H9 (cell line): ENCODE measurements at regions not wholly inside any gene's neighbourhood (a gene's known extent, or its start where the extent isn't known, plus 50 kb on each side); places are given as distances from the start of the nearest gene placed in this dataset.

Source experiments
- DNase-seq: peaks from one replicate; pipeline ENCODE4 v3.0.0-alpha.2; 2017
- H2AFZ ChIP-seq: one replicate; pipeline ENCODE4 v1.6.1; 2013; ENCODE audit warnings: mild to moderate bottlenecking, low read length, control low read depth, moderate library complexity
- H2AK5ac ChIP-seq: 2 replicates; pipeline ENCODE4 v1.6.1; 2013; ENCODE audit warnings: low read length, control low read depth, mixed read lengths; ENCODE audit not compliant: insufficient read length
- H2BK120ac ChIP-seq: one replicate; pipeline ENCODE4 v1.6.1; 2013; ENCODE audit warnings: low read depth, mild to moderate bottlenecking, low read length, control low read depth, inconsistent platforms; ENCODE audit not compliant: poor library complexity, severe bottlenecking
- H2BK12ac ChIP-seq: 2 replicates; pipeline ENCODE4 v1.6.1; 2013; ENCODE audit warnings: low read length, control low read depth, mixed read lengths, low read depth; ENCODE audit not compliant: insufficient read length
- H2BK15ac ChIP-seq: 2 replicates; pipeline ENCODE4 v1.6.1; 2013; ENCODE audit warnings: low read depth, low read length, control low read depth
- H2BK20ac ChIP-seq: one replicate; pipeline ENCODE4 v1.6.1; 2013; ENCODE audit warnings: low read depth, mild to moderate bottlenecking, low read length, control low read depth, inconsistent platforms; ENCODE audit not compliant: poor library complexity, severe bottlenecking
- H2BK5ac ChIP-seq: 2 replicates; pipeline ENCODE4 v1.6.1; 2013; ENCODE audit warnings: low read length, control low read depth, mixed read lengths; ENCODE audit not compliant: insufficient read length
- H3K14ac ChIP-seq: 2 replicates; pipeline ENCODE4 v1.6.1; 2013; ENCODE audit warnings: low read length, control low read depth; ENCODE audit not compliant: insufficient read depth
- H3K18ac ChIP-seq: 2 replicates; pipeline ENCODE4 v1.6.1; 2013; ENCODE audit warnings: low read depth, mild to moderate bottlenecking, mixed read lengths, low read length, control low read depth; ENCODE audit not compliant: insufficient read length
- H3K23ac ChIP-seq: 2 replicates; pipeline ENCODE4 v1.6.1; 2013; ENCODE audit warnings: low read length, control low read depth, mixed read lengths, low read depth; ENCODE audit not compliant: insufficient read length
- H3K23me2 ChIP-seq: 2 replicates; pipeline ENCODE4 v1.6.1; 2013; ENCODE audit warnings: low read depth, mild to moderate bottlenecking, mixed read lengths, low read length, control low read depth; ENCODE audit not compliant: insufficient read length, poor library complexity, severe bottlenecking
- H3K27ac ChIP-seq: 2 replicates; pipeline ENCODE4 v1.5.1; 2013; ENCODE audit warnings: low read length, control low read depth, mixed read lengths, low read depth; ENCODE audit not compliant: insufficient read length
- H3K27me3 ChIP-seq: 2 replicates; pipeline ENCODE4 v1.6.1; 2013; ENCODE audit warnings: low read length, control low read depth, inconsistent platforms; ENCODE audit not compliant: insufficient read depth
- H3K4ac ChIP-seq: 2 replicates; pipeline ENCODE4 v1.6.1; 2013; ENCODE audit warnings: low read depth, mild to moderate bottlenecking, control low read depth, inconsistent platforms, low read length, moderate library complexity
- H3K4me1 ChIP-seq: 2 replicates; pipeline ENCODE4 v1.6.1; 2013; ENCODE audit warnings: low read length, control low read depth, inconsistent platforms; ENCODE audit not compliant: insufficient read depth
- H3K4me2 ChIP-seq: 2 replicates; pipeline ENCODE4 v1.6.1; 2013; ENCODE audit warnings: low read length, control low read depth, mixed read lengths; ENCODE audit not compliant: insufficient read length, insufficient read depth
- H3K56ac ChIP-seq: 2 replicates; pipeline ENCODE4 v1.6.1; 2013; ENCODE audit warnings: low read depth, mild to moderate bottlenecking, mixed read lengths, low read length, control low read depth; ENCODE audit not compliant: insufficient read length
- H3K79me1 ChIP-seq: 2 replicates; pipeline ENCODE4 v1.6.1; 2013; ENCODE audit warnings: low read depth, mild to moderate bottlenecking, moderate library complexity, low read length, control low read depth, inconsistent platforms; ENCODE audit not compliant: insufficient read depth, poor library complexity, severe bottlenecking
- H3K79me2 ChIP-seq: 2 replicates; pipeline ENCODE4 v1.6.1; 2013; ENCODE audit warnings: low read length, control low read depth, inconsistent platforms; ENCODE audit not compliant: insufficient read depth
- H3K9ac ChIP-seq: 2 replicates; pipeline ENCODE4 v1.6.1; 2013; ENCODE audit warnings: low read length, control low read depth, mixed read lengths; ENCODE audit not compliant: insufficient read length; ENCODE audit errors: extremely low read depth
- H3K9me3 ChIP-seq: one replicate; pipeline ENCODE4 v1.6.1; 2013; ENCODE audit warnings: low read depth, low read length, inconsistent platforms; ENCODE audit not compliant: control insufficient read depth
- H3T11ph ChIP-seq: one replicate; pipeline ENCODE4 v1.6.1; 2013; ENCODE audit warnings: mild to moderate bottlenecking, low read length, control low read depth, inconsistent platforms
- H4K20me1 ChIP-seq: one replicate; pipeline ENCODE4 v1.6.1; 2013; ENCODE audit not compliant: control insufficient read depth, insufficient read length, insufficient read depth
- H4K5ac ChIP-seq: 2 replicates; pipeline ENCODE4 v1.6.1; 2013; ENCODE audit warnings: low read depth, mild to moderate bottlenecking, mixed read lengths, low read length, control low read depth; ENCODE audit not compliant: insufficient read length
- H4K8ac ChIP-seq: replicated peaks from 2 replicates; pipeline ENCODE4 v1.6.1; 2013; ENCODE audit warnings: low read length, control low read depth, mixed read lengths, low read depth; ENCODE audit not compliant: insufficient read length
- H4K91ac ChIP-seq: 2 replicates; pipeline ENCODE4 v1.6.1; 2013; ENCODE audit warnings: low read depth, mild to moderate bottlenecking, moderate library complexity, mixed read lengths, low read length, control low read depth; ENCODE audit not compliant: insufficient read length
- H3K27ac Mint-ChIP-seq, 3 experiments: 2 replicates in 2 of 3; 3 replicates in 1 of 3; pipeline ENCODE4 v1.8.0; 2020 to 2021; ENCODE audit warnings: mixed read lengths in 3 of 3, mild to moderate bottlenecking in 1 of 3, moderate library complexity in 1 of 3
- H3K27me3 Mint-ChIP-seq: 2 replicates; pipeline ENCODE4 v1.8.0; 2021; ENCODE audit warnings: low read depth, mild to moderate bottlenecking, moderate library complexity, mixed read lengths
- H3K36me3 Mint-ChIP-seq, 3 experiments: 2 replicates in 2 of 3; 3 replicates in 1 of 3; pipeline ENCODE4 v1.8.0; 2020 to 2021; ENCODE audit warnings: low read depth in 3 of 3, mixed read lengths in 3 of 3; ENCODE audit not compliant: insufficient read depth in 1 of 3
- H3K4me1 Mint-ChIP-seq, 2 experiments: 2 replicates each; pipeline ENCODE4 v1.8.0; 2020; ENCODE audit warnings: mixed read lengths in 2 of 2
- H3K4me3 Mint-ChIP-seq, 2 experiments: 2 replicates in 1 of 2; 3 replicates in 1 of 2; pipeline ENCODE4 v1.8.0; 2020 to 2021; ENCODE audit warnings: mild to moderate bottlenecking in 2 of 2, mixed read lengths in 2 of 2, moderate library complexity in 1 of 2
- H3K9me3 Mint-ChIP-seq, 2 experiments: 2 replicates in 1 of 2; 3 replicates in 1 of 2; pipeline ENCODE4 v1.8.0; 2020; ENCODE audit warnings: mild to moderate bottlenecking in 2 of 2, mixed read lengths in 2 of 2, moderate library complexity in 1 of 2
- TF ChIP-seq, protein P1 (sequence below): fragments of 200-600 bp; sonication (generic); conservative IDR thresholded peaks from 3 replicates; pipeline ENCODE4 v1.8.0; 2021; ENCODE audit warnings: antibody characterized with exemption, mild to moderate bottlenecking

- no peaks in the 10 kb centered on the region for H3K23me2 ChIP-seq
- H2BK20ac ChIP-seq: no peak overlapping the region
- H4K91ac ChIP-seq: no peak overlapping the region
- no peaks in the 10 kb centered on the region for H3K27me3 Mint-ChIP-seq
- H2BK15ac ChIP-seq: no peak overlapping the region
- H2BK120ac ChIP-seq: no peak overlapping the region
- no peak overlapping the region for H3K18ac ChIP-seq
- H4K20me1 ChIP-seq: no peaks in the 10 kb centered on the region
- H3K4me3 Mint-ChIP-seq: no peak overlapping the region
- H3K4ac ChIP-seq: no peak overlapping the region
- no peaks in the 10 kb centered on the region for H3K4me1 ChIP-seq
- DNase-seq: no peak
- TF ChIP-seq, protein P1, sequence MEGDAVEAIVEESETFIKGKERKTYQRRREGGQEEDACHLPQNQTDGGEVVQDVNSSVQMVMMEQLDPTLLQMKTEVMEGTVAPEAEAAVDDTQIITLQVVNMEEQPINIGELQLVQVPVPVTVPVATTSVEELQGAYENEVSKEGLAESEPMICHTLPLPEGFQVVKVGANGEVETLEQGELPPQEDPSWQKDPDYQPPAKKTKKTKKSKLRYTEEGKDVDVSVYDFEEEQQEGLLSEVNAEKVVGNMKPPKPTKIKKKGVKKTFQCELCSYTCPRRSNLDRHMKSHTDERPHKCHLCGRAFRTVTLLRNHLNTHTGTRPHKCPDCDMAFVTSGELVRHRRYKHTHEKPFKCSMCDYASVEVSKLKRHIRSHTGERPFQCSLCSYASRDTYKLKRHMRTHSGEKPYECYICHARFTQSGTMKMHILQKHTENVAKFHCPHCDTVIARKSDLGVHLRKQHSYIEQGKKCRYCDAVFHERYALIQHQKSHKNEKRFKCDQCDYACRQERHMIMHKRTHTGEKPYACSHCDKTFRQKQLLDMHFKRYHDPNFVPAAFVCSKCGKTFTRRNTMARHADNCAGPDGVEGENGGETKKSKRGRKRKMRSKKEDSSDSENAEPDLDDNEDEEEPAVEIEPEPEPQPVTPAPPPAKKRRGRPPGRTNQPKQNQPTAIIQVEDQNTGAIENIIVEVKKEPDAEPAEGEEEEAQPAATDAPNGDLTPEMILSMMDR: no peak
- peaks cover 9% of the 10 kb centered on the region for H3K9me3 ChIP-seq
- H3K27ac Mint-ChIP-seq: peak overlapping the region in 1 of 3 experiments; percentile 5; a peak in 1 of 7 replicates
- no peaks in the 10 kb centered on the region for H3K79me1 ChIP-seq
- no peak overlapping the region for H3K27ac ChIP-seq
- no peak overlapping the region for H3K9ac ChIP-seq
- H3K4me1 Mint-ChIP-seq: peaks cover 26 to 34% of the 10 kb centered on the region in 2 experiments
- no peak overlapping the region for H2AK5ac ChIP-seq
- H3K14ac ChIP-seq: no peak overlapping the region
- H3T11ph ChIP-seq: no peak overlapping the region
- no peak overlapping the region for H2BK5ac ChIP-seq
- peaks cover 21 to 41% (median 41%) of the 10 kb centered on the region in 3 experiments for H3K36me3 Mint-ChIP-seq
- no peak overlapping the region for H3K56ac ChIP-seq
- H2BK12ac ChIP-seq: no peak overlapping the region
- H3K27me3 ChIP-seq: no peaks in the 10 kb centered on the region
- H2AFZ ChIP-seq: no peak overlapping the region
- H4K5ac ChIP-seq: no peak overlapping the region
- no peaks in the 10 kb centered on the region for H3K79me2 ChIP-seq
- H3K23ac ChIP-seq: no peak overlapping the region
- no peak overlapping the region for H4K8ac ChIP-seq
- no peak overlapping the region for H3K4me2 ChIP-seq
- H3K9me3 Mint-ChIP-seq: peaks cover 11 to 12% of the 10 kb centered on the region in 2 experiments
These were observed 109.0 kb downstream of the ZFP64 start for GRCh38 chr20:52082612-52083011.
